Mucosa of gallbladder (tissue), 1 donor: ENCODE measurements at regions not wholly inside any gene's neighbourhood (a gene's known extent, or its start where the extent isn't known, plus 50 kb on each side); places are given as distances from the start of the nearest gene placed in this dataset.
"Not testable (repeated sequence)": the region's sequence is repeated elsewhere in the genome, so short reads cannot be mapped to it uniquely, and the experiment has no call there.

ENCODE experiments used
- DNase-seq: peaks from one replicate; pipeline ENCODE4 v3.0.0-alpha.2; 2020; ENCODE audit warnings: low spot score
- donor health status: DM: no; HTN: no; CAD: no.

DNA sequence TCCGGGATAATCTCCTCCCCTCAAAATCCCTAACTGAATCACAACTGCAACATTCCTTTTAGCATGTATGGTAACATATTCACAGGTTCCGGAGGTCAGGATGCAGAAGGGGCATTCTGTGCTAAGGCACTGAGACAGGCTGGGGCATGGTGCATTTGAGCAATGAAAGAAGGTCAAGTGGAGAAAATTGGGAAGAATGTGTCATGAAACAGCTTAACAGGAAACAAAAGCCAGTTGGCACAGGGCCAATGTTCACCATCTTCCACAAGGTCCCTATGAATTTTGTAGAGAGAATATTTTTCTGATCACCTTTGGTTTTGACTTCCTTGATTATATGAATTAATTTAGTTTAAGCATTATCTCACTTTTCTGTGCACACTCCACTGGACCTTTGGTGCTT is 587.7 kb upstream of the NR2F2 start:
- DNase-seq, result no peak

DNA sequence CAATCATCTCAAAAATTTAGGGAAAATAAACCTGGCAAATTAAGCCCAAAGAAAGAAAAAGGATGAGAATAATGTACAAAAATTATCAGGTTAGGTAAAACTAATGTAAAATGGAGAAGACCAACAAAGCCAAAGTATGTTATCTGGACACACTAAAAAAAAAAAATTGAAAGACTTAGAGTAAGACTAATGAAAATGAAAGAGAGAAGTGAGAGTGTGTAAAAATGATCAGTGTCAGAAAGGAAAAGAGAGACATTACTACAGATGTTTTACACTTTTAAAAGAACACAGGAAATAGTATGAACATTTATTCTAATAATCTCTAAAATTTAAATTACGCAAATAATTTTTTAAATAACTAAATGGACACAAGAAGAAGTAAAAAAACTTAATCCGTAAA is 573.3 kb upstream of the NR2F2 start:
- no peak for DNase-seq

DNA sequence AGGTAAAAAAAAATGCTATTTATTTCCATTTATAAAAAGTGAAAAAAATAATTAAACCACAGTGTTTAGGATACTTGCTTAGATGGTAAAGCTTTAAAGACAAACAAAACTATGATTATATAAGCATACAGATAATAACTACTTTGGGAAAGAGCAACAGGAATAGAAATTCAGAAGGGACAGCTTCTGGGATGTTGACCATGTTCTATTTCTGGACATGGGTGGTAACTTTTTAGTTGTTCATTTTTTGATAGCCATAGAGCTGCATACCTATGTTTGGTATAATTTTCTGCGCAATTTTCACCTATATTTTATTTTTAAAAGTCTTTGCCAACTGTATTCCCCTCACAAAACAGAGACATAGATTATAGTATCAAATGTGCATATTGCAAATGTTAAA is 572.0 kb upstream of the NR2F2 start:
- no peak for DNase-seq

DNA sequence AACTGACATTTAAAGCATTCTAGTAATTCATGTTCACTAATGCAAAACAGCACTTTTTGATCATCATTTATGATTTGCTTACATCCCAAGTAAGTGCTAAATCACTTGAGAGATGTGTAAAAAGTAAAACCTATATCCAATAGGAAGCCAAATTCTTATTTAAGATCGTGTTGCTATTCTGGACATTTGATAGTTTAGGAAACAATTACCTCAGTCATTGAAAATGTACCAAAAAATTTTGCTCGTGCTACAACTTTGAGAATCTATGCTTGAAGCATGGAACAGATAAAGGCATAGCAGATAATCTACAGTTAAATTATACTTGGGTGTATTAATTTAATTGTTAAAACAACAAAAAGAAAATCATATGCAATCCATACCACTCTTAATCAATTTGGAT is 571.6 kb upstream of the NR2F2 start:
- DNase-seq, result no peak

DNA sequence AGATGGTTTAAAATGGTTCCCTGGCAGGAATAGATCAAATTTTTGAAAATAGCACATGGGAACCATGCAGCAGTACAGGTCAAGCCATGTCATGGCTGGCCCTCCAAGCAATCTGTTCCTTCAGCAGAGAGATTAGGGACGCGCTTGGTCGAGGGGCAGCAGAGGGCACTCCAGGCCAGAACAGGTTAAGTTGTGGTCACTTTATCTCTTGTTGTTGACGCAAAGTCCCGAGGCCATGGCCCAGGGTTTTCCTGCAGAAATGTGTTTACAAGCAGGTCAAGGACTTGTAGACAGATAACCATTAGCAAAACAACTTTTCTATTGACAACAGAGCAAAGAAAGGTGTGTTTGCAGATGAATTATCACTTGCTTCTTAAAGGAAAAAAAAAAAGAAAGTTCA is 570.0 kb upstream of the NR2F2 start:
- no peak for DNase-seq

DNA sequence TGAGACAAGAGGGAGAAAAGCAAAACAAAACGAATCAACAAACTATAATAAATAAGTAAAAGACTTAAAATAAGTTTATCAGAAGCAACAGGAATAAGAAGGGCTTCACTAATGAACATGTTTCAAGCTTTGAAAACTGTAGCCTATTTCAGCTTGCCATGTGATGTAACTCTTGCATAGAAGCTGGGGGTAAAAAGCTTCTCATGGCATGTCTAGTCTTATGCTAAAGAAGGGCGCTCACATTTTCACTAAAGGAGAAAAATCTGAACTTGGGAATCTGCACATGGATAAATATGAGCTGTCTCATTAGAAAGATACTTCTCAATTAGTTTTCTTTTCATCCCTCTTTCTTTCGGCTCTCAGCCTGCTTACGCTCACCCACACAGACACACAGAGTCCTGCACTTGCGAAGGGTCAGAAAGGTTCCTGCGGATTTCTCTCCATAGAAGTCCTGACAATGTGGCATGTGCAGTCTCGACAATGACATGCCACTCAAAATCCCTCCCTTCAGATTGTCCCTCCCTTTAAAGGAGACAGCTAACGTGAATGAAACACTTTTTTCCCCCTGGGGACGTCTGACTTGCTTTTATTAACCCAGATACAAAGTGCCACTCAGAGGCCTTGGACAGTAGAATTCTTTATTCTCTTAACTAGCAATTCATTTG is 568.9 kb upstream of the NR2F2 start:
- no peak for DNase-seq

DNA sequence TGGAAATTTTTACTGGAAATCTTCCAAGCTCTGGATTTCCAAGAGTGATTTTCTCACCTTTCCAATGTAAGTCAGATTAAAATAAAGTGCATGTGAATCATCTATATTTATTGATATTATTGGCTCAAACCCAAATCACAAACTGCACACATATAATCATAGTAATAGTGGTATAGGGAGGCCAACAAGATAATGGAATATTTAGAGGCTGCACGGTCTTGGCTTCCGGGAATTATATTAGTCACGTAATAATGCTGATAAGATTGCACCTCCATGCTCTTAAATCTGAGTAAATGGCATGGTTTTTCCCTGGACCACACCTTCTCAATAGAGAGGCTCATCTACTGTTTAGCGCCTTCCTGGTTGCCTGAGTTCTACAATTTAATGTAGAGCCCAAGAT is 567.1 kb upstream of the NR2F2 start:
- no peak for DNase-seq

DNA sequence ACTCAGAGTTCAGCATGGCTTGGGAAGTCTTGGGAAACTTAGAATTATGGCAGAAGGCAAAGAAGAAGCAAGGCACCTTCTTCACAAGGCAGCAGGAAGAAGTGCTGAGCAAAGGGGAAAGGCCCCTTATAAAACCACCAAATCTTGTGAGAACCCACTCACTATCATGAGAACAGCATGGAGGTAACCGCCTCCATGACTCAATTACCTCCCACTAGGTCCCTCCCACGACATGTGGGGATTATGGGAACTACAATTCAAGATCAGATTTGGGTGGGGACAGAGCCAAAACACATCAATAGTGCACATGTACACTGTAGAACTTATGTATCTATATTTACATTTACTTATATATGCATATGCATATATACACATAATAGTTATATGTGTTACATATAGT is 565.3 kb upstream of the NR2F2 start:
- no peak for DNase-seq

DNA sequence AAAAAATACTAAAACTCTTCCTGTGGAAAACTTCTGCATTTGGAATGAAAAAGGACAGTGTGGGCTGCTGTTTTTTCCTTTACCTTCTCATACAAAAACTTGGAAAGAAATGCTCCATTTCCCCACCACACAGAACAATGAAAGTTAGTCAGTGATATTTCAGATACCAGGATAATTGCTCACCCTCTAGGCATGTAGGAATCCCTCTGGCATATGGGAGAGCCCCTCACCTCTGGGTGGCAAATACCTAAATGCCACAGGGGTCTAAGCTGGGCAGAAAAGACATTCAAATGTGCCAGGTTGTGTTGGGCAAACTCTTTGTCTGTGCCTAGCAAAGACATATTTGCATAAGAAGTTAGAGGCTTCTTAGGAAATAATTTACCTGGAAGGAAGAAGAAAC is 560.3 kb upstream of the NR2F2 start:
- DNase-seq, result no peak

DNA sequence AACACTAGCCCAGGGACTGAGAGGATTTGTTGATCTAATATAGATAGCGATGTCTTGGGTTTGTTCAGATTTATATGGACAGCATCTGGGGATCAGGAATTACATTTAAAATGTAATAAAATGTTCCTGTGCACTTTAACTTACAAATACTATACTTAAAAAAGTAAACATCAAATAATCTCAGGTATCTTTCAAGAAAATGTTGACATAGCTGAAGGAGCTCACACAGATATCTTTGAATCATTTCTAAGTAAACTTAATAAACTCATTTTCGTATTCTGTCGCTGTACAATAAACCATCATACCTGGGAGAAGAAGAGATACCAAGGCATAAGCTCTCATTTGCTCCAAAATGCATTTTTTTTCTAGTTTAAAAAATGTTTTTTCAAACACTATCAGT is 557.5 kb upstream of the NR2F2 start:
- no peak for DNase-seq

DNA sequence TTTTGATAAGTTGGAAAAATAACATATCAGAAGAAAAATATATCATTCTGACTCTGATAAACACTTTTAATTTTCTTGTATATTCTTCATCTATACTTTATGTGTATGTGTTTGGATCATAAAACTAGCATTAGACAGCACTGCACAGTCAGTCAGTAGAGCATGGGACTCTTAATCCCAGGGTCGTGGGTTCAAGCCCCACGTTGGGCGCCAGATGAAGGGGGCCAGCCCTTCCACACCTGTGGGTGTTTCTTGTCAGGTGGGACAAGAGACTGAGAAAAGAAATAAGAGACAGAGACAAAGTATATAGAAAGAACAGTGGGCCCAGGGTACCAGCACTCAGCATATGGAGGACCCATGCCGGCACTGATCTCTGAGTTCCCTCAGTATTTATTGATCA is 546.0 kb upstream of the NR2F2 start:
- no peak for DNase-seq

DNA sequence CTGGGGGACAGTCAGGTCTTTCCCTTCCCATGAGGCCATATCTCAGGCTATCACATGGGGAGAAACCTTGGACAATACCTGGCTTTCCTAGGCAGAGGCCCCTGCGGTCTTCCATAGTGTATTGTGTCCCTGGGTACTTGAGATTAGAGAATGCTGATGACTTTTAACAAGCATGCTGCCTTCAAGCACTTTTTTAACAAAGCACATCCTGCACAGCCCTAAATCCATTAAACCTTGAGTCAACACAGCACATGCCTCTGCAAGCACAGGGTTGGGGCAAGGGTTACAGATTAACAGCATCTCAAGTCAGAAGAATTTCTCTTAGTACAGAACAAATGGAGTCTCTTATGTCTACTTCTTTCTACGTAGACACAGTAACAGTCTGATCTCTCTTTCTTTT is 545.2 kb upstream of the NR2F2 start:
- not testable (repeated sequence) for DNase-seq

DNA sequence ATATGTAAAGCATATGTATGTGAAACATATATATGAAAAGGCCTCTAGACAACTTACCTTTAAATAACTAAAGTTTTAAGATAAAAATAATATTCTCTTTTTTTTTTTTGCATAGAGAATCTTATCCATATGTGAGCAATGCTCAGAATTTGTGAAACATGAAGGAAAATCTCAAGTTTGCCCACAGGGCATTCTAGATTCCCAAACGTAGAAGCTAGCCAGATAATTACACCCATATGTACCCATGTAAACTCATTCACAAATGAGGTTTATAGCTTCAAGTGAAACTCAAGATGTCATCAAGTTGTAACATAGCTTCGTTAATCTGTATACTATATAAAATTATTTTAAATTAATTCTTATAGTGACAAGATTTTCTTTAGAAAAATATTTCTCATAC is 537.3 kb upstream of the NR2F2 start:
- DNase-seq, result no peak

DNA sequence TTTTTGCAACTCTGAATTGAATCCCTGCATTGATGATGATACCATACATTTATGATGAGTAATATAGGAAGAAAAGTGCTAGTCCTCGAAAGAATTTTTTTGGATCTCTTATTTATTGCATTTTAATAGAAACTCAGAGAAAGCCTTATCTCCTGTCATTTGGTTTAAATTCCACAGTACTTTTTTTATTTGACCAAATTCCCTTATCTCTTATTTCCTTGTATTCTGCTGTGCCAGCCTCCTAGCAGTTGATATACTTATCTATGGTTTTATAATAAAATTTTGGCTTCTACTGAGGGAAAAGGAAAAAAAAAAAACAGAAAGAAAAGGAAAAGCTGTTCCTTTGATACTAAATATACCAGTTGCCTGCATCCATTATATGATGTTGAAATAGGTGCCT is 535.1 kb upstream of the NR2F2 start:
- DNase-seq, result no peak

DNA sequence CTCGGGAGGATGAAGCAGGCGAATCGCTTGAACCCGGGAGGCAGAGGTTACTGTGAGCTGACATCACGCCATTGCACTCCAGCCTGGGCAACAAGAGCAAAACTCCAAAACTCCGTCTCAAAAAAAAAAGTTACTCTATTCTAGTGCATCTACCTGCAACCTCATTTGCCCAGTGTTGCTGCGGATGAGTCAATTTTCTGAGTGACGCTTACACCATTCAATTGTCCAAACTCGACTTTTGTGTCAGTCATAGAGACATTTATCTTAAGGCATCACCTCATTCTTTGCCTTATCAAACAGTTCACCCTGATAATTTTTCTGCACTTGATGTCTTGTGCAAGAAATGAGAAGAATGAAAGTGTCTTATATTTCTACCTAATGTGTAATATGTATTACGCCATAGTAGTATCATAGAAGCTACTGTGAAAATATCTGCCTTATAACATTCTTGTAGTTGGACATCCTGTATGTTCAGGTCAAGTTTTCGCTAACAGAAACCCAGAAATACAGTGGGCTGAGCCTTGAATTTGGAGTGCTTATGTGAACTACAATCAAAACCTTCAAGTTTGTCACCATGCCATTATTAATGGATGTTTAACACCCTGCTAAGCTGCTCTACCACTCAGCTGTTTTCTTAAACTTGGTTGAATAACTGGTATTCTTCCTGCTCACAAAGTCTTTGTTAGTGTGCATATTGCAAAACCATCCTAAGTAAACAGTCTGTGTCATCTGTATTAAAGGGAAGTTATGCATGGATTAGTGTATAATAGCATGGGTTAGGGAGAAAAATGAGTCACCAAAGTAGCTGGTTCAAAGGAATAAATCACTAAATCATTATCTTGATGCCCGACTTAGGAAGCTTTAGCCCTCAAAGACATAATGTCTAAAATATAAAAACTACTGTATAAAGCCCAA is 531.0 kb upstream of the NR2F2 start:
- no peak for DNase-seq

DNA sequence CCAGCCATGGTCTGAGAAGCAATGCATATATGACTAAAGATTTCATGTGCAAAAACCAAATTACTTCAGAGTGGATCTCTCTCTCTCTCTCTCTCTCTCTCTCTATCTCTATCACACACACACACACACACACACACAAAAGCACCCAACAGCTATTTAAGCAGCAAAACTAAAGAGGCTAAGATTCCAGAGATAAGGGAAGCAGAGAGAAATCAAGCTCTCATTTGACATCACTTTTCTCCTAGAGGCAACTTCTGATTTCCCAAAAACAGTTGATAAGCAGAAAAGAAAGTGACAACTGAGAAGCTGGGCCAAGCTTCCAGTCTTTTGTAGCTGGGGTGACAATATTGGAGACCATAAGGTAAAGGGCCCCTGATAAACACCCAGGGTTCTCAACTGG is 526.0 kb upstream of the NR2F2 start:
- DNase-seq, result no peak

DNA sequence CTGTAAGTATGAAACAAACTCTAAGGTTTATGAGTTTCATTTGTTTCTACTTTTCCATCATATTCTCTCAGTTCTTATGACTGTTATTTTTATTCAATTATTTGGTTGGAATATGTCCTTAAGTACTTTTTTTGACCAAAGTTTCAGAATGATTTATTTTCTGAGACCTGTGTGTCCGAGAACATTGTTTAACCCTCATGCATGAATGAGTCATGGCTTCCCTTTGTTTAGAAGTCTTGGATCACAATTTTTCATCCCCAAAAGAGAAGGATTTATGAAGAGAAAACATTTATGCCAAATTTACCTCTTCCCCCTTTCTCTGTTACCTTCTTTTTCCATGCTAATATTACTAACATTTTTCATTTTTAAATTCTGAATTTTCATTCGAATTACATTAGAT is 518.0 kb upstream of the NR2F2 start:
- no peak for DNase-seq

DNA sequence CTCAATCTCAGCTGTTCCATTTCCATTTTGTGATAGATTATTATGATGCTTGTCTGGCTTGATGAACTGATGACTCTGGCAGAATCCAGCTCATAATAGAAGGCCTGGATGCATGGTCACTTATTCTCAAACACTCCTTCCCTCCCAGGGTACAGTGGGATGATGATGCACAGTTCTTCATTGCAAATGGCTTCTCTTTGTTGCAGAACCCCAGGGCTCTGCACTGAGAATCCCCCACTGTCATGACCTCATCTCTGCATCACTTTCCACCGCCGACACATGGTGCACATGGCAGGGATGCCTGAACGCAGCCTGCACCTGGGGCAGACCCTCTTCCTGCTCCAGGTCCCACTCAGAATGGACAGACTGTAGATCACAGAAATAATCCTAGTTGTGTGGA is 515.6 kb upstream of the NR2F2 start:
- DNase-seq, result no peak

DNA sequence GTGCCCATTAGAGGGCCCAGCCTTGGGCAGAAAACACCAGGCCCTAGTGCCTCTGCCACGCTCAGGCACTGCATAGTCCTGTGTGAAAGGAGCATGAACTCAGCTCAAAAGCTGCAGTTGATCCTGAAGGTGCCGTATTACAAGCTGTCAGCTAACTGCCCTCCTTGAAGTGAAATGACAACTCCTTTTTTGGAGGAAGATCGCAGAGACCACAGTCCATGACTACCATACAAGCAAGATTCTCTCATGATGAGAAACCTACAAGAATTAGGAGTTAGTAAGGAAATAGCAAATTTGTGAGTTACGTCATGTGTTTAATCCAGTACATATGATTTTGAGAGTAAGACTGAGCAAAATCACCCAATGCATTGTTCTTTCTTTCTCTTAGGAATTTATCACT is 513.9 kb upstream of the NR2F2 start:
- no peak for DNase-seq

DNA sequence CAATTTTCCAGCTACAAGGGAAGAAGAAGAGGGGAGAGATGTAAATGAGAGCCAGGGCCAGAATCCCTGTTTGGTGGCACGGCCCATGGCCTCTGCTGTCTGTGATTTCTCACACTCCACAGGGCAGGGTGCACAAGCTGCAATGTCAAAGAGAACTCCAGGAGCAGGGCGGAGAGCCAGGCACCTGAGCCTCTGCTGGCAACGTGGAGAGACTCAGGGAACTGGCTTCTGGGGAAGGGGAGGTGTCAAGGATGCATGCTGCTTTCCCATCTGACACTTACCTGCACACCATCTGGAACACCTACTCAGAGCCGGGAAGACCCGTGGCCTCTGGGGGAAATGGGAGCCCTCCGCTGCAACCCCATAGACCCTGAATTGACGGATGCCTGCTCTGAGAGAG is 507.5 kb upstream of the NR2F2 start:
- no peak for DNase-seq

DNA sequence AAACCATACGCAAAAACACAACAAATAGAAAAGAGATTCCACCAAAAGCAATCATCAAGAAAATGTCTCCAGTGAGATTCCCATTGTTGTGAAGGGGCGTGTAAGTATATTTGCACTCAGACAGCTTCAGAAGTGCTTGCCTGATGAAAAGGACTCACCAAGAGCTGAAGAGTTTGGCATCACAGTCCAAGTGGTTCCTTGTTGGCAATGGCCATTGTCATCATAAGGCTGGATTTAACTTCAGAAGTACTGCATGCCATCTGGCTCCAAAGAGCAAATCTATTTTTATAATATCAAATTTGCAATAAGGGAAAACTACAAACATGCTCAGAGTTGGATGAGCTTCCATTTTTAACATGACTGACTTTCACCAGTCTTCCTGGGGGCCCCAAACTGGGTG is 505.3 kb upstream of the NR2F2 start:
- no peak for DNase-seq

DNA sequence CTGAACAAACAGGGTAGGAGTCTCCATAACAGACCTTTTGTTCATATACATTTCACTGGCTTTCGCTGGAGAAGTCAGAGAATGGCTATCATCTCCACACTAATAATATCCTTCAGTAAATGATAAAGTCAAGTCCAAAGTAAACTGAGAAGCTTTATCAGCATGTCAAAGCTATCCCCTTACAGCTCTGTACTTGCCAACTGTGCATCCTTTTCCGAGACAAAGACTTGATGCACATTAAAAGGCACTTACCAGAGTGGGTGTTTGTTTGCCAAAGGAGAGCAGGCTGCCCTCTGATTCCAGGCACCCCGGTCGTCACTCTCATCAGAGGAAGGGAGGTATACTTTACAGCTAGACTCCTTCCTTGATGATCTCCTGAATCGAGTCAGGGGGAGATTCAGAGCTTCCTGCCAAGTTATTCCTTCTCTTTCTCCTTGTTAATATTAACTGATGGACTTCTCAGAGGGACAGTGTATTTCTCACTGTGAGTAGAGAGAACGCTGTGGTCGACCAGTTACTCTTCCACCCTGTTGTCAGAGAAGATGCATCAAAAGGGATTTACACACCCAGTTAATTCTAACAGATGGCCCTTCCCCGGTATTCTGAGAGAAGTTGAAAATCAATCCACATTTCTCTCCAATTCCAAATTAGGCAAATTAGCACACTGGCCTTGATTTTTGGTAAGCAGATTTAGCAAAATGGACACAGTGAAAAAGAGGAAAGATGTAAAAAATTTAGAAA is 504.7 kb upstream of the NR2F2 start:
- no peak for DNase-seq
